ENCODE measurements at regions not wholly inside any gene's neighbourhood (a gene's known extent, or its start where the extent isn't known, plus 50 kb on each side); places are given as distances from the start of the nearest gene placed in this dataset.

GRCh38 chr7:81211934-81212320, 293.1 kb upstream of the SEMA3C start:
- Histone ChIP-seq H3K4me3 (ENCODE audit: low read length) (no peak overlapping the region), H3K36me3 (ENCODE audit: low read depth, low read length) (no peaks in the 10 kb centered on the region), H4K20me1 (ENCODE audit: low read length) (no peaks in the 10 kb centered on the region), H3K4me2 (ENCODE audit: low read length) (no peak overlapping the region), H3K9me2 (replicated peaks; ENCODE audit: low read length) (no peaks in the 10 kb centered on the region), H3K27me3 (ENCODE audit: low read length) (no peaks in the 10 kb centered on the region), H3K27ac (ENCODE audit: low read length) (no peak overlapping the region), H2AFZ (ENCODE audit: low read length) (no peak overlapping the region), H3F3A (ENCODE audit: low read length, unreplicated experiment) (no peaks in the 10 kb centered on the region), H3K79me2 (ENCODE audit: low read length) (no peaks in the 10 kb centered on the region), H3K9me3 (ENCODE audit: low read length) (no peaks in the 10 kb centered on the region), H3K4me1 (ENCODE audit: insufficient read depth, low read length) (peaks cover 11% of the 10 kb centered on the region), H3K9ac (ENCODE audit: low read length) (no peak overlapping the region)
- no peak for ATAC-seq
- ChIA-PET CTCF (no interaction called here), POLR2A (ENCODE audit: unreplicated experiment) (interaction anchor here (0.5 kb wide), 1 partner anchor 58 kb away, joined by 3 read pairs; no protein-coding TSS in a partner anchor)
- TF ChIP-seq EZH2phosphoT487 (IDR thresholded peaks at IDR 0.05; ENCODE audit: borderline replicate concordance, low read length) = no peak
- no peak for TF ChIP-seq EZH2 (IDR thresholded peaks at IDR 0.05; ENCODE audit: low read length, unreplicated experiment)
- TF ChIP-seq CTCF (conservative IDR thresholded peaks at IDR 0.05; ENCODE audit: low read depth, low read length) = no peak
- BruUV-seq (replicated peaks) = no TSS peak
- DNase-seq = no peak
- intact Hi-C loops (cut with micrococcal nuclease) = no loop called here

- H4K20me1 ChIP-seq (ENCODE audit: low read length) = no peaks in the 10 kb centered on the region
- no peaks in the 10 kb centered on the region for H3K9me3 ChIP-seq (ENCODE audit: low read length)
- TF ChIP-seq CTCF (conservative IDR thresholded peaks at IDR 0.05; ENCODE audit: low read depth, low read length) (no peak), EZH2 (IDR thresholded peaks at IDR 0.05; ENCODE audit: low read length, unreplicated experiment) (no peak), EZH2phosphoT487 (IDR thresholded peaks at IDR 0.05; ENCODE audit: borderline replicate concordance, low read length) (no peak)
- intact Hi-C loops (cut with micrococcal nuclease) = no loop called here
- no peak overlapping the region for H3K27ac ChIP-seq (ENCODE audit: low read length)
- no peaks in the 10 kb centered on the region for H3K36me3 ChIP-seq (ENCODE audit: low read depth, low read length)
- H3F3A ChIP-seq (ENCODE audit: low read length, unreplicated experiment) = no peaks in the 10 kb centered on the region
- no TSS peak for BruUV-seq (replicated peaks)
- no peak overlapping the region for H2AFZ ChIP-seq (ENCODE audit: low read length)
- no peaks in the 10 kb centered on the region for H3K9me2 ChIP-seq (replicated peaks; ENCODE audit: low read length)
- no peak overlapping the region for H3K4me2 ChIP-seq (ENCODE audit: low read length)
- no peak for ATAC-seq
- H3K4me1 ChIP-seq (ENCODE audit: insufficient read depth, low read length) = peaks cover 11% of the 10 kb centered on the region
- no peak overlapping the region for H3K9ac ChIP-seq (ENCODE audit: low read length)
- H3K4me3 ChIP-seq (ENCODE audit: low read length) = no peak overlapping the region
- no peak for DNase-seq
- ChIA-PET POLR2A (ENCODE audit: unreplicated experiment) (no interaction called here), CTCF (no interaction called here)
- no peaks in the 10 kb centered on the region for H3K27me3 ChIP-seq (ENCODE audit: low read length)
- H3K79me2 ChIP-seq (ENCODE audit: low read length) = no peaks in the 10 kb centered on the region
Observed at GRCh38 chr7:81211204-81211933, 292.5 kb upstream of the SEMA3C start.
